HEK293 (cell line): ENCODE measurements at regions not wholly inside any gene's neighbourhood (a gene's known extent, or its start where the extent isn't known, plus 50 kb on each side); places are given as distances from the start of the nearest gene placed in this dataset.

ENCODE experiments used
- CTCF ChIA-PET: fragments of 350-600 bp; formaldehyde crosslinking; extraction: SDS; loops from one replicate; lab custom pipeline; 2021; ENCODE audit warnings: antibody characterized with exemption; lab: Yijun Ruan, JAX
- POLR2A ChIA-PET: fragments of 300-600 bp; formaldehyde crosslinking; extraction: SDS; loops from one replicate; lab custom pipeline; 2020; ENCODE audit warnings: antibody characterized with exemption, inconsistent platforms; lab: Yijun Ruan, JAX
- H3K27ac ChIP-seq: fragments of 200-500 bp; sonication (Bioruptor generic); 2 replicates; pipeline ENCODE4 v1.5.1; 2014; ENCODE audit warnings: low read depth, low read length, control low read depth, inconsistent platforms; ENCODE audit errors: extremely low read depth
- H3K36me3 ChIP-seq, 2 experiments: fragments of 200-500 bp in 1 of 2; sonication (Bioruptor generic) in 1 of 2; 1 replicate in 1 of 2; 2 replicates in 1 of 2; pipeline ENCODE4 v1.5.1; 2014 to 2017; ENCODE audit warnings: inconsistent platforms in 2 of 2, low read length in 2 of 2; ENCODE audit not compliant: control insufficient read depth in 2 of 2, insufficient read depth in 1 of 2
- H3K4me1 ChIP-seq: fragments of 200-500 bp; sonication (Bioruptor generic); 2 replicates; pipeline ENCODE4 v1.5.1; 2014; ENCODE audit warnings: mild to moderate bottlenecking, low read length, inconsistent platforms; ENCODE audit not compliant: control insufficient read depth, insufficient read depth
- H3K4me3 ChIP-seq: 2 replicates; pipeline ENCODE4 v1.5.1; 2011; ENCODE audit warnings: low read depth, mild to moderate bottlenecking, control low read depth, low read length, moderate library complexity
- H3K9me3 ChIP-seq: fragments of 200-500 bp; sonication (Bioruptor generic); 2 replicates; pipeline ENCODE4 v1.5.1; 2014; ENCODE audit warnings: low read depth, low read length, inconsistent platforms; ENCODE audit not compliant: control insufficient read depth, insufficient read depth
- GLI2 ChIP-seq: fragments of 450-650 bp; formaldehyde crosslinking; IDR thresholded peaks from 2 replicates; pipeline ENCODE4; 2017; ENCODE audit warnings: missing biosample characterization, missing genetic modification characterization, low read depth, borderline replicate concordance
- GLI4 ChIP-seq: fragments of 450-650 bp; formaldehyde crosslinking; IDR thresholded peaks from 2 replicates; pipeline ENCODE4 v1.5.1; 2016; ENCODE audit warnings: missing biosample characterization, missing genetic modification characterization
- HOXD13 ChIP-seq: sonication (generic); formaldehyde crosslinking; IDR thresholded peaks from 2 replicates; pipeline ENCODE4 v1.8.0; 2022; ENCODE audit warnings: missing genetic modification reagents, borderline replicate concordance
- KLF16 ChIP-seq: fragments of 450-650 bp; formaldehyde crosslinking; IDR thresholded peaks from 2 replicates; pipeline ENCODE4 v1.5.1; 2017; ENCODE audit warnings: missing biosample characterization, missing genetic modification characterization
- REPIN1 ChIP-seq: fragments of 450-650 bp; formaldehyde crosslinking; IDR thresholded peaks from 2 replicates; pipeline ENCODE4 v1.5.1; 2017; ENCODE audit warnings: missing biosample characterization, missing genetic modification characterization, low read depth
- SALL2 ChIP-seq: fragments of 450-650 bp; formaldehyde crosslinking; IDR thresholded peaks from 2 replicates; pipeline ENCODE4 v1.5.0; 2017; ENCODE audit warnings: missing biosample characterization, mild to moderate bottlenecking, missing genetic modification characterization, borderline replicate concordance
- SP7 ChIP-seq: fragments of 450-650 bp; formaldehyde crosslinking; IDR thresholded peaks from 2 replicates; pipeline ENCODE4 v1.5.1; 2016; ENCODE audit warnings: missing biosample characterization, missing genetic modification characterization
- TCF7L2 ChIP-seq: IDR thresholded peaks from 2 replicates; pipeline ENCODE4 v1.6.1; 2011; ENCODE audit warnings: low read depth, mild to moderate bottlenecking, inconsistent platforms, low read length, moderate library complexity, borderline replicate concordance
- ZNF112 ChIP-seq: fragments of 450-650 bp; formaldehyde crosslinking; IDR thresholded peaks from 2 replicates; pipeline ENCODE4 v1.5.0; 2017; ENCODE audit warnings: missing biosample characterization, missing genetic modification characterization
- ZNF138 ChIP-seq: fragments of 450-650 bp; formaldehyde crosslinking; IDR thresholded peaks from 2 replicates; pipeline ENCODE4 v1.5.1; 2016; ENCODE audit warnings: missing biosample characterization, missing genetic modification characterization, borderline replicate concordance
- ZNF140 ChIP-seq: fragments of 450-650 bp; formaldehyde crosslinking; IDR thresholded peaks from 2 replicates; pipeline ENCODE4 v1.5.1; 2016; ENCODE audit warnings: missing biosample characterization, missing genetic modification characterization
- ZNF169 ChIP-seq: fragments of 450-650 bp; formaldehyde crosslinking; IDR thresholded peaks from 2 replicates; pipeline ENCODE4 v1.5.1; 2016; ENCODE audit warnings: missing biosample characterization, missing genetic modification characterization
- ZNF221 ChIP-seq: fragments of 450-650 bp; formaldehyde crosslinking; IDR thresholded peaks from 2 replicates; pipeline ENCODE4 v1.5.1; 2017; ENCODE audit warnings: missing biosample characterization, missing genetic modification characterization, borderline replicate concordance
- ZNF223 ChIP-seq: fragments of 450-650 bp; formaldehyde crosslinking; IDR thresholded peaks from 2 replicates; pipeline ENCODE4 v1.5.1; 2016; ENCODE audit warnings: missing biosample characterization, missing genetic modification characterization
- ZNF292 ChIP-seq: fragments of 450-650 bp; formaldehyde crosslinking; IDR thresholded peaks from 2 replicates; pipeline ENCODE4 v1.5.1; 2016; ENCODE audit warnings: low read depth, missing biosample characterization, missing genetic modification characterization, borderline replicate concordance
- ZNF350 ChIP-seq: fragments of 450-650 bp; formaldehyde crosslinking; IDR thresholded peaks from 2 replicates; pipeline ENCODE4 v1.5.0; 2017; ENCODE audit warnings: missing biosample characterization, mild to moderate bottlenecking, missing genetic modification characterization
- ZNF404 ChIP-seq: fragments of 450-650 bp; formaldehyde crosslinking; IDR thresholded peaks from 2 replicates; pipeline ENCODE4 v1.5.1; 2017; ENCODE audit warnings: missing biosample characterization, missing genetic modification characterization
- ZNF423 ChIP-seq: fragments of 450-650 bp; formaldehyde crosslinking; IDR thresholded peaks from 2 replicates; pipeline ENCODE4 v1.5.1; 2016; ENCODE audit warnings: missing biosample characterization, missing genetic modification characterization
- ZNF521 ChIP-seq: fragments of 450-650 bp; formaldehyde crosslinking; IDR thresholded peaks from 2 replicates; pipeline ENCODE4 v1.5.1; 2017; ENCODE audit warnings: missing biosample characterization, mild to moderate bottlenecking, missing genetic modification characterization
- ZNF555 ChIP-seq: fragments of 450-650 bp; formaldehyde crosslinking; conservative IDR thresholded peaks from 2 replicates; pipeline ENCODE4 v1.5.1; 2017; ENCODE audit warnings: missing biosample characterization, mild to moderate bottlenecking, missing genetic modification characterization, inconsistent platforms
- ZNF571 ChIP-seq: fragments of 450-650 bp; formaldehyde crosslinking; IDR thresholded peaks from 2 replicates; pipeline ENCODE4 v1.5.0; 2017; ENCODE audit warnings: missing biosample characterization, missing genetic modification characterization
- ZNF610 ChIP-seq: fragments of 450-650 bp; formaldehyde crosslinking; IDR thresholded peaks from 2 replicates; pipeline ENCODE4 v1.5.1; 2016; ENCODE audit warnings: missing biosample characterization, missing genetic modification characterization, borderline replicate concordance
- ZNF664 ChIP-seq: fragments of 450-650 bp; formaldehyde crosslinking; IDR thresholded peaks from 2 replicates; pipeline ENCODE4 v1.5.1; 2016; ENCODE audit warnings: missing biosample characterization, missing genetic modification characterization
- ZNF768 ChIP-seq: fragments of 450-650 bp; formaldehyde crosslinking; IDR thresholded peaks from 2 replicates; pipeline ENCODE4 v1.5.1; 2018; ENCODE audit warnings: missing biosample characterization, mild to moderate bottlenecking, missing genetic modification characterization
- TF ChIP-seq, protein P1 (sequence below): fragments of 450-650 bp; formaldehyde crosslinking; IDR thresholded peaks from 2 replicates; pipeline ENCODE4 v1.5.1; 2016; ENCODE audit warnings: missing biosample characterization, missing genetic modification characterization
- TF ChIP-seq, protein P2 (sequence below): fragments of 450-650 bp; formaldehyde crosslinking; IDR thresholded peaks from 2 replicates; pipeline ENCODE4 v1.5.1; 2016; ENCODE audit warnings: missing biosample characterization, missing genetic modification characterization
- TF ChIP-seq, protein P3 (sequence below): fragments of 450-650 bp; IDR thresholded peaks from 2 replicates; pipeline ENCODE4 v1.5.1; 2018; ENCODE audit warnings: missing biosample characterization, missing genetic modification characterization

DNA sequence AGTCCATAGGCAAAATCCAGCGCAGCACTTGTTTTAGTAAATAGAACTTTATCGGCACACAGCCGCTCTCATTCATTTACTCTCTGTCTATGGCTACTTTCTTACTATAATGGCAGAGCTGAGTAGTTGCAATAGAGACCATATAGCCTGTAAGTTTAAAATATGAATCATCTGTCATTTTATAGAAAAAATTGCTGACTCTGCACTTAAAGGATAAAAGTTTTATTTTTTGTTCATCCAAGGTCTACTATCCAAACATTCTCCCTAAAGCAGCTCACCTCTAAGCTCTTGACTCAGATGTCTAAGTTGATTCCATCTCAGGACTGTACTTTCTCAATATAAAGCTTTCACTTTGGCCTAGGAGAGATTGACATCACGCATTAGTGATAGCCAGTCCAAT, 825.7 kb downstream of the OLFM4 start:
- ChIA-PET CTCF (no interaction called here), POLR2A (no interaction called here)
- Histone ChIP-seq H3K4me3 (no peak overlapping the region), H3K27ac (no peak overlapping the region), H3K4me1 (no peaks in the 10 kb centered on the region), H3K9me3 (no peaks in the 10 kb centered on the region), H3K36me3 (no peaks in the 10 kb centered on the region)
- TF ChIP-seq SALL2 (tag by site-specific recombination) (no peak), ZNF350 (tag by site-specific recombination) (no peak), ZNF292 (tag by site-specific recombination) (no peak), ZNF223 (tag by site-specific recombination) (no peak), ZNF221 (tag by site-specific recombination) (no peak), ZNF610 (no peak), ZNF521 (tag by site-specific recombination) (no peak), GLI2 (tag by site-specific recombination) (no peak)
- TF ChIP-seq, protein P1, sequence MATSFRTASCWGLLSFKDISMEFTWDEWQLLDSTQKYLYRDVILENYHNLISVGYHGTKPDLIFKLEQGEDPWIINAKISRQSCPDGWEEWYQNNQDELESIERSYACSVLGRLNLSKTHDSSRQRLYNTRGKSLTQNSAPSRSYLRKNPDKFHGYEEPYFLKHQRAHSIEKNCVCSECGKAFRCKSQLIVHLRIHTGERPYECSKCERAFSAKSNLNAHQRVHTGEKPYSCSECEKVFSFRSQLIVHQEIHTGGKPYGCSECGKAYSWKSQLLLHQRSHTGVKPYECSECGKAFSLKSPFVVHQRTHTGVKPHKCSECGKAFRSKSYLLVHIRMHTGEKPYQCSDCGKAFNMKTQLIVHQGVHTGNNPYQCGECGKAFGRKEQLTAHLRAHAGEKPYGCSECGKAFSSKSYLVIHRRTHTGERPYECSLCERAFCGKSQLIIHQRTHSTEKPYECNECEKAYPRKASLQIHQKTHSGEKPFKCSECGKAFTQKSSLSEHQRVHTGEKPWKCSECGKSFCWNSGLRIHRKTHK (tag by site-specific recombination) = no peak
- TF ChIP-seq, protein P2, sequence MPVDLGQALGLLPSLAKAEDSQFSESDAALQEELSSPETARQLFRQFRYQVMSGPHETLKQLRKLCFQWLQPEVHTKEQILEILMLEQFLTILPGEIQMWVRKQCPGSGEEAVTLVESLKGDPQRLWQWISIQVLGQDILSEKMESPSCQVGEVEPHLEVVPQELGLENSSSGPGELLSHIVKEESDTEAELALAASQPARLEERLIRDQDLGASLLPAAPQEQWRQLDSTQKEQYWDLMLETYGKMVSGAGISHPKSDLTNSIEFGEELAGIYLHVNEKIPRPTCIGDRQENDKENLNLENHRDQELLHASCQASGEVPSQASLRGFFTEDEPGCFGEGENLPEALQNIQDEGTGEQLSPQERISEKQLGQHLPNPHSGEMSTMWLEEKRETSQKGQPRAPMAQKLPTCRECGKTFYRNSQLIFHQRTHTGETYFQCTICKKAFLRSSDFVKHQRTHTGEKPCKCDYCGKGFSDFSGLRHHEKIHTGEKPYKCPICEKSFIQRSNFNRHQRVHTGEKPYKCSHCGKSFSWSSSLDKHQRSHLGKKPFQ (tag by site-specific recombination) = no peak

DNA sequence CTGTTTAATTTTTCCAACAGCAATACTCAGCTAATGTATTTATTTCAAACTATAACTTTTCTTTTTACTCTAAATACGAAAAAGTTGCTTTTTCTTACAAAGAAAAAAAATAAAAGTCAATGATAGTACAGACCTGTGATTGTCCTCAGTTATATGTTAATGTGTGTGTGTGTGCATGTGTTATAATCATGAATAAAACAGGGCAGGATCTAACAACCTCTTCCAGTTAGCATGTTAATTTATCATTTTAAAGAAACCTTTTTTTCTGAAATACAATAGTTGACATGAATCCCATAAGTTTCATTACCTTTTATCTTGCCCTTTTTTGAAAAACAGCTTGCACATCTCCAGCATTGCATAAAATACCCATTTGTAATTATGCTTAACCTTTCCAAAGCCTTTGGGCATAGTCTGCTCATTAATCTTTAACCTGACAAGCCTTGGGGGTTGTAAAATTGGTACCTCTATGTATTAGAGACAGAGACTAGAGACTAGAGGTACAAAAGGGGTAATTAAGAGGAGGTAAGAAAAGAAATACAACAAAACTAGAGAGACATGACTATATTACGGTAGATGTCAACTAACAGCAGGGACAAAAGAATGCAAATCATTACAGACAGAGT, 828.1 kb downstream of the OLFM4 start:
- H3K27ac ChIP-seq = no peak overlapping the region
- H3K9me3 ChIP-seq = no peaks in the 10 kb centered on the region
- no peaks in the 10 kb centered on the region for H3K4me1 ChIP-seq
- no peak for TF ChIP-seq GLI4 (tag by site-specific recombination)
- TF ChIP-seq ZNF138 (tag by site-specific recombination) = no peak
- no peak for TF ChIP-seq ZNF664 (tag by site-specific recombination)
- TF ChIP-seq, protein P3, sequence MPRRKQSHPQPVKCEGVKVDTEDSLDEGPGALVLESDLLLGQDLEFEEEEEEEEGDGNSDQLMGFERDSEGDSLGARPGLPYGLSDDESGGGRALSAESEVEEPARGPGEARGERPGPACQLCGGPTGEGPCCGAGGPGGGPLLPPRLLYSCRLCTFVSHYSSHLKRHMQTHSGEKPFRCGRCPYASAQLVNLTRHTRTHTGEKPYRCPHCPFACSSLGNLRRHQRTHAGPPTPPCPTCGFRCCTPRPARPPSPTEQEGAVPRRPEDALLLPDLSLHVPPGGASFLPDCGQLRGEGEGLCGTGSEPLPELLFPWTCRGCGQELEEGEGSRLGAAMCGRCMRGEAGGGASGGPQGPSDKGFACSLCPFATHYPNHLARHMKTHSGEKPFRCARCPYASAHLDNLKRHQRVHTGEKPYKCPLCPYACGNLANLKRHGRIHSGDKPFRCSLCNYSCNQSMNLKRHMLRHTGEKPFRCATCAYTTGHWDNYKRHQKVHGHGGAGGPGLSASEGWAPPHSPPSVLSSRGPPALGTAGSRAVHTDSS (tag by site-specific recombination) = no peak
- TF ChIP-seq ZNF571 = no peak
- TF ChIP-seq, protein P2 (tag by site-specific recombination) = no peak
- POLR2A ChIA-PET = no interaction called here
- CTCF ChIA-PET = no interaction called here
- H3K36me3 ChIP-seq = no peaks in the 10 kb centered on the region
- no peak overlapping the region for H3K4me3 ChIP-seq

DNA sequence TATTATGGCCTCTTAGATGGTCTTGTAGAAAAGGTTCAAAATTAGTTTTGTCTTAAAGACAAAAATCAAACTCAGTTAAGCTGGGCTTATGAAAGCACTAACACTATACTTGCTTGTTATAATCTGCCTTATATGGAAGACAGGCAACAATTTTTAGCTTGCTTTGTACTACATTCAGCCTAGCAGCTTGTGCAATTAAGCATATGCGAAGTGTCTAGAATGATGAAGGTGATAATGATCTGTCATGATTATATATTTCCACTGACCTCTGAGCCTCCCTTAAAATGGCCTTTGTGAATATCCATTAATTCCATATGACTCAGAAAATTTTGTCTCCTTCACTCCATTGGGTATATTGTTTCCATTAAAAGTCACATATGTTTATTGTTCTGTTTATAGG, 834.9 kb downstream of the OLFM4 start:
- CTCF ChIA-PET = interaction anchor here (0.7 kb wide), 1 partner anchor 81 kb away, joined by 3 read pairs; no protein-coding TSS in a partner anchor
- H3K36me3 ChIP-seq = no peaks in the 10 kb centered on the region
- POLR2A ChIA-PET = no interaction called here
- no peak overlapping the region for H3K4me3 ChIP-seq
- no peaks in the 10 kb centered on the region for H3K9me3 ChIP-seq
- H3K27ac ChIP-seq = no peak overlapping the region
- no peaks in the 10 kb centered on the region for H3K4me1 ChIP-seq
- TF ChIP-seq KLF16 (tag by site-specific recombination) = no peak
- no peak for TF ChIP-seq ZNF768 (tag by site-specific recombination)
- TF ChIP-seq HOXD13 = no peak
- TF ChIP-seq ZNF555 (tag by site-specific recombination) = no peak
- TF ChIP-seq ZNF423 (tag by site-specific recombination) = no peak
- TF ChIP-seq ZNF169 = no peak
- TF ChIP-seq ZNF404 = no peak
- TF ChIP-seq REPIN1 (tag by site-specific recombination) = no peak
- no peak for TF ChIP-seq ZNF521 (tag by site-specific recombination)
- no peak for TF ChIP-seq ZNF112
- no peak for TF ChIP-seq SP7
- TF ChIP-seq ZNF140 (tag by site-specific recombination) = no peak
- no peak for TF ChIP-seq TCF7L2
